Kidney (tissue), 13 donors: ENCODE measurements at regions not wholly inside any gene's neighbourhood (a gene's known extent, or its start where the extent isn't known, plus 50 kb on each side); places are given as distances from the start of the nearest gene placed in this dataset.

ENCODE experiments used
- DNase-seq, 5 donors: peaks; one replicate each; pipeline ENCODE4 v3.0.0-alpha.2; 2013 to 2020
- FAIRE-seq: peaks from 2 replicates; lab custom pipeline; 2012; peaks lifted over from hg19 to GRCh38; lab: Jason Lieb, UNC
- H3K27ac ChIP-seq, 2 donors: one replicate each; pipeline ENCODE4 v1.7.0; 2013; ENCODE audit warnings: low read depth in 2 of 2, low read length in 2 of 2, inconsistent platforms in 1 of 2
- H3K27me3 ChIP-seq: one replicate; pipeline ENCODE4 v1.7.1; 2013; ENCODE audit warnings: low read length, inconsistent platforms; ENCODE audit not compliant: control insufficient read depth, insufficient read depth
- H3K36me3 ChIP-seq, 3 donors: one replicate each; pipeline versions ENCODE4 v1.7.0 to v1.7.1; 2013; ENCODE audit warnings: low read length in 3 of 3, control low read depth in 1 of 3, inconsistent platforms in 1 of 3; ENCODE audit not compliant: insufficient read depth in 3 of 3, control insufficient read depth in 2 of 3
- H3K4me1 ChIP-seq, 3 donors: one replicate each; pipeline versions ENCODE4 v1.7.0 to v1.7.1; 2013; ENCODE audit warnings: low read length in 3 of 3, inconsistent platforms in 1 of 3, low read depth in 1 of 3; ENCODE audit not compliant: control insufficient read depth in 2 of 3, insufficient read depth in 2 of 3
- H3K4me3 ChIP-seq, 3 donors: one replicate each; pipeline versions ENCODE4 v1.7.0 to v1.8.1; 2013; ENCODE audit warnings: low read length in 3 of 3, control low read depth in 1 of 3, inconsistent platforms in 1 of 3
- H3K9ac ChIP-seq, 3 donors: one replicate each; pipeline versions ENCODE4 v1.7.0 to v1.7.1; 2013; ENCODE audit warnings: low read length in 3 of 3, control low read depth in 1 of 3, inconsistent platforms in 1 of 3
- H3K9me3 ChIP-seq, 3 donors: one replicate each; pipeline versions ENCODE4 v1.7.0 to v1.7.1; 2013; ENCODE audit warnings: low read length in 3 of 3, control low read depth in 1 of 3, inconsistent platforms in 1 of 3; ENCODE audit not compliant: control insufficient read depth in 2 of 3, insufficient read depth in 1 of 3
- CTCF ChIP-seq: IDR thresholded peaks from 3 replicates; pipeline ENCODE4 v1.5.1; 2012; ENCODE audit warnings: mild to moderate bottlenecking, moderate library complexity, borderline replicate concordance; ENCODE audit not compliant: insufficient read depth; ENCODE audit errors: extremely low read depth
- intact Hi-C: fragments of 100-400 bp; cut with DNase I; formaldehyde crosslinking; loops from one replicate; pipeline ENCODE4 v1.11.1; 2022
- donor health status: control.
- donor health status: control.
- donor health status: control.
- donor health status: control.
- donor health status: control.
- donor health status: DM: yes; HTN: yes; CAD: no.
- donor health status: Normal renal cell carcinoma (clear cell type).

GRCh38 chr5:63286724-63287123 is 675.5 kb downstream of the HTR1A start:
- no peak for DNase-seq
- FAIRE-seq = no peak

GRCh38 chr5:63263411-63263810 is 684.8 kb downstream of the LRRC70 start:
- intact Hi-C loops = no loop called here
- Histone ChIP-seq H3K4me1 (no peaks in the 10 kb centered on the region), H3K36me3 (no peaks in the 10 kb centered on the region), H3K27me3 (no peaks in the 10 kb centered on the region), H3K9ac (no peak overlapping the region), H3K4me3 (no peak overlapping the region), H3K27ac (no peak overlapping the region), H3K9me3 (no peaks in the 10 kb centered on the region)
- FAIRE-seq = no peak
- TF ChIP-seq CTCF = no peak
- DNase-seq = no peak

More at GRCh38 chr5:63286724-63287123, 675.5 kb downstream of the HTR1A start:
- peaks cover 0 to 3% (median 0%) of the 10 kb centered on the region in 3 donors for H3K9me3 ChIP-seq
- H3K36me3 ChIP-seq = no peaks in the 10 kb centered on the region
- no peaks in the 10 kb centered on the region for H3K27me3 ChIP-seq
- TF ChIP-seq CTCF = no peak
- no peak overlapping the region for H3K4me3 ChIP-seq
- no peaks in the 10 kb centered on the region for H3K4me1 ChIP-seq
- H3K27ac ChIP-seq = no peak overlapping the region
- intact Hi-C loops = no loop called here
- no peak overlapping the region for H3K9ac ChIP-seq

- H3K4me1 ChIP-seq = no peaks in the 10 kb centered on the region
- H3K9me3 ChIP-seq = no peaks in the 10 kb centered on the region
- H3K27me3 ChIP-seq = no peaks in the 10 kb centered on the region
- intact Hi-C loops = no loop called here
- DNase-seq (no peak), FAIRE-seq (no peak)
- H3K27ac ChIP-seq = no peak overlapping the region
- H3K9ac ChIP-seq = no peak overlapping the region
- no peaks in the 10 kb centered on the region for H3K36me3 ChIP-seq
- no peak overlapping the region for H3K4me3 ChIP-seq
- no peak for TF ChIP-seq CTCF
Measured at GRCh38 chr5:63262185-63262981, 683.8 kb downstream of the LRRC70 start.
